Parathyroid adenoma (tissue), 2 donors: ENCODE measurements at regions not wholly inside any gene's neighbourhood (a gene's known extent, or its start where the extent isn't known, plus 50 kb on each side); places are given as distances from the start of the nearest gene placed in this dataset.

Experiments used
- H2AFZ ChIP-seq: fragments of 300-600 bp; sonication (generic); one replicate; pipeline ENCODE4 v1.7.0; 2017; ENCODE audit warnings: antibody characterized with exemption, mild to moderate bottlenecking
- H3K27ac ChIP-seq: fragments of 300-600 bp; sonication (generic); one replicate; pipeline ENCODE4 v1.7.0; 2017
- H3K27me3 ChIP-seq: fragments of 300-600 bp; sonication (generic); one replicate; pipeline ENCODE4 v1.7.0; 2017; ENCODE audit warnings: low read length; ENCODE audit not compliant: control insufficient read depth, insufficient read depth
- H3K36me3 ChIP-seq: fragments of 300-600 bp; sonication (generic); one replicate; pipeline ENCODE4 v1.7.0; 2017; ENCODE audit warnings: low read length; ENCODE audit not compliant: control insufficient read depth, insufficient read depth
- H3K4me1 ChIP-seq: fragments of 300-600 bp; sonication (generic); one replicate; pipeline ENCODE4 v1.7.0; 2017; ENCODE audit warnings: control low read depth
- H3K4me2 ChIP-seq: fragments of 300-600 bp; sonication (generic); one replicate; pipeline ENCODE4 v1.7.0; 2017; ENCODE audit warnings: low read length
- H3K4me3 ChIP-seq: fragments of 300-600 bp; sonication (generic); one replicate; pipeline ENCODE4 v1.7.0; 2017; ENCODE audit warnings: low read depth, low read length
- H3K79me2 ChIP-seq: fragments of 300-600 bp; sonication (generic); one replicate; pipeline ENCODE4 v1.7.0; 2017; ENCODE audit warnings: control low read depth
- H3K9ac ChIP-seq: fragments of 300-600 bp; sonication (generic); one replicate; pipeline ENCODE4 v1.7.0; 2017; ENCODE audit warnings: mild to moderate bottlenecking
- H3K9me3 ChIP-seq: fragments of 300-600 bp; sonication (generic); one replicate; pipeline ENCODE4 v1.7.0; 2017; ENCODE audit warnings: low read length; ENCODE audit not compliant: control insufficient read depth
- CTCF ChIP-seq: fragments of 300-600 bp; sonication (generic); IDR thresholded peaks from one replicate; pipeline ENCODE4 v1.7.0; 2017; ENCODE audit warnings: antibody characterized with exemption, mild to moderate bottlenecking
- donor health status: primary hyperparathyroidism.

- Histone ChIP-seq H3K4me2 (no peak overlapping the region), H3K9ac (no peak overlapping the region), H3K4me1 (no peaks in the 10 kb centered on the region), H3K27me3 (no peaks in the 10 kb centered on the region), H3K4me3 (no peak overlapping the region), H3K36me3 (no peaks in the 10 kb centered on the region), H3K27ac (no peak overlapping the region), H3K9me3 (no peaks in the 10 kb centered on the region), H2AFZ (no peak overlapping the region), H3K79me2 (no peaks in the 10 kb centered on the region)
- TF ChIP-seq CTCF, result no peak
Measured at GRCh38 chr15:39503526-39503925, 77.4 kb upstream of the THBS1 start.

DNA sequence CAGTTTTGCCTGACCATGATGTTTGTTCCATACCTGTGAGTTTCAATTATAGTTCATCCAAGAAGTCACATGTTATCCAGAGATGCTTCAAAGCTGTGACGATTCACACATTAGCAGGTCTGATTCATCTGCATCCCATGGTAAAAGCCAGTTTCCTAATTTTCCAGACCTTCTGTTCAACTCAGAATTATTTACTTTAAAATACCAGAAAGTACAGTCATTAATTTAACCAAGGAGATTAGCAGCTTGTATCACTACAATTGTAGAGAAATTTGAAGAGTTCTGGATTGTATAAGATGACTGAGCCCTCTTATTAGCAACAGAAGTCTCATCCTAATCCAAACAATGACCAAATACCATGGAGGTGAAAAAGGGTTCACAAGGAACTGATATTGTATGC lies 76.1 kb upstream of the THBS1 start:
- Histone ChIP-seq H3K79me2 (no peaks in the 10 kb centered on the region), H3K9me3 (no peaks in the 10 kb centered on the region), H3K4me1 (no peaks in the 10 kb centered on the region), H3K4me3 (no peak overlapping the region), H3K9ac (no peak overlapping the region), H3K27me3 (no peaks in the 10 kb centered on the region), H2AFZ (no peak overlapping the region), H3K36me3 (no peaks in the 10 kb centered on the region), H3K27ac (no peak overlapping the region), H3K4me2 (no peak overlapping the region)
- no peak for TF ChIP-seq CTCF

GRCh38 chr15:39506146-39506545 lies 74.7 kb upstream of the THBS1 start:
- H3K79me2 ChIP-seq, result no peaks in the 10 kb centered on the region
- no peak overlapping the region for H3K4me3 ChIP-seq
- H3K36me3 ChIP-seq, result no peaks in the 10 kb centered on the region
- H3K9me3 ChIP-seq, result no peaks in the 10 kb centered on the region
- no peak for TF ChIP-seq CTCF
- no peak overlapping the region for H3K27ac ChIP-seq
- H3K9ac ChIP-seq, result no peak overlapping the region
- no peak overlapping the region for H2AFZ ChIP-seq
- no peaks in the 10 kb centered on the region for H3K4me1 ChIP-seq
- no peak overlapping the region for H3K4me2 ChIP-seq
- H3K27me3 ChIP-seq, result no peaks in the 10 kb centered on the region

- Histone ChIP-seq H3K4me3 (no peak overlapping the region), H3K27ac (no peak overlapping the region), H3K27me3 (no peaks in the 10 kb centered on the region), H3K79me2 (no peaks in the 10 kb centered on the region), H3K9ac (no peak overlapping the region), H3K4me1 (no peaks in the 10 kb centered on the region), H3K9me3 (no peaks in the 10 kb centered on the region), H2AFZ (no peak overlapping the region), H3K4me2 (no peak overlapping the region), H3K36me3 (no peaks in the 10 kb centered on the region)
- TF ChIP-seq CTCF, result no peak
Measured at GRCh38 chr15:39508536-39508935, 72.3 kb upstream of the THBS1 start.

GRCh38 chr15:39510001-39510701 lies 70.7 kb upstream of the THBS1 start:
- Histone ChIP-seq H3K79me2 (no peaks in the 10 kb centered on the region), H3K4me1 (no peaks in the 10 kb centered on the region), H3K27ac (no peak overlapping the region), H3K4me2 (no peak overlapping the region), H3K9ac (no peak overlapping the region), H2AFZ (no peak overlapping the region), H3K27me3 (no peaks in the 10 kb centered on the region), H3K36me3 (no peaks in the 10 kb centered on the region), H3K9me3 (no peaks in the 10 kb centered on the region), H3K4me3 (no peak overlapping the region)
- no peak for TF ChIP-seq CTCF
